ENCODE measurements at regions not wholly inside any gene's neighbourhood (a gene's known extent, or its start where the extent isn't known, plus 50 kb on each side); places are given as distances from the start of the nearest gene placed in this dataset.

GRCh38 chr2:147718831-147719230, 126.0 kb upstream of the ACVR2A start:
- no peaks in the 10 kb centered on the region for H3K27me3 ChIP-seq (ENCODE audit: control insufficient read depth, insufficient read depth, low read length)
- no peak for TF ChIP-seq CTCF (IDR thresholded peaks at IDR 0.05; ENCODE audit: insufficient read depth, low read length, severe bottlenecking)
- FAIRE-seq (no peak), DNase-seq (ENCODE audit: low read depth) (no peak)
- H3K4me3 ChIP-seq (ENCODE audit: low read depth, low read length), result no peak overlapping the region
- no peaks in the 10 kb centered on the region for H3K36me3 ChIP-seq (ENCODE audit: control insufficient read depth, insufficient read depth, low read length)

GRCh38 chr2:147716906-147717305, 127.9 kb upstream of the ACVR2A start:
- FAIRE-seq, result no peak
- H3K27me3 ChIP-seq (ENCODE audit: control insufficient read depth, insufficient read depth, low read length), result no peaks in the 10 kb centered on the region
- DNase-seq (ENCODE audit: low read depth), result no peak
- H3K36me3 ChIP-seq (ENCODE audit: control insufficient read depth, insufficient read depth, low read length), result no peaks in the 10 kb centered on the region
- TF ChIP-seq CTCF (IDR thresholded peaks at IDR 0.05; ENCODE audit: insufficient read depth, low read length, severe bottlenecking), result no peak
- H3K4me3 ChIP-seq (ENCODE audit: low read depth, low read length), result no peak overlapping the region

- no peak for DNase-seq (ENCODE audit: low read depth)
- no peak overlapping the region for H3K4me3 ChIP-seq (ENCODE audit: low read depth, low read length)
- TF ChIP-seq CTCF (IDR thresholded peaks at IDR 0.05; ENCODE audit: insufficient read depth, low read length, severe bottlenecking), result no peak
- H3K27me3 ChIP-seq (ENCODE audit: control insufficient read depth, insufficient read depth, low read length), result no peaks in the 10 kb centered on the region
- no peak for FAIRE-seq
- no peaks in the 10 kb centered on the region for H3K36me3 ChIP-seq (ENCODE audit: control insufficient read depth, insufficient read depth, low read length)
Observed at GRCh38 chr2:147715807-147716206, 129.0 kb upstream of the ACVR2A start.

GRCh38 chr2:147714582-147714981, 130.2 kb upstream of the ACVR2A start:
- Histone ChIP-seq H3K27me3 (ENCODE audit: control insufficient read depth, insufficient read depth, low read length) (no peaks in the 10 kb centered on the region), H3K4me3 (ENCODE audit: low read depth, low read length) (no peak overlapping the region), H3K36me3 (ENCODE audit: control insufficient read depth, insufficient read depth, low read length) (no peaks in the 10 kb centered on the region)
- TF ChIP-seq CTCF (IDR thresholded peaks at IDR 0.05; ENCODE audit: insufficient read depth, low read length, severe bottlenecking), result no peak
- FAIRE-seq (no peak), DNase-seq (ENCODE audit: low read depth) (no peak)

GRCh38 chr2:147713349-147713748, 131.5 kb upstream of the ACVR2A start:
- Histone ChIP-seq H3K27me3 (ENCODE audit: control insufficient read depth, insufficient read depth, low read length) (no peaks in the 10 kb centered on the region), H3K36me3 (ENCODE audit: control insufficient read depth, insufficient read depth, low read length) (no peaks in the 10 kb centered on the region), H3K4me3 (ENCODE audit: low read depth, low read length) (no peak overlapping the region)
- FAIRE-seq (no peak), DNase-seq (ENCODE audit: low read depth) (no peak)
- no peak for TF ChIP-seq CTCF (IDR thresholded peaks at IDR 0.05; ENCODE audit: insufficient read depth, low read length, severe bottlenecking)

- H3K27me3 ChIP-seq (ENCODE audit: control insufficient read depth, insufficient read depth, low read length), result no peaks in the 10 kb centered on the region
- DNase-seq (ENCODE audit: low read depth) (no peak), FAIRE-seq (no peak)
- no peak overlapping the region for H3K4me3 ChIP-seq (ENCODE audit: low read depth, low read length)
- H3K36me3 ChIP-seq (ENCODE audit: control insufficient read depth, insufficient read depth, low read length), result no peaks in the 10 kb centered on the region
- no peak for TF ChIP-seq CTCF (IDR thresholded peaks at IDR 0.05; ENCODE audit: insufficient read depth, low read length, severe bottlenecking)
Observed at GRCh38 chr2:147712051-147712450, 132.8 kb upstream of the ACVR2A start.

Data from bronchial epithelial cell (primary cell).